SK-N-SH treated with all-trans-retinoic acid at 6 μM for 48 hours (cell line): ENCODE measurements at regions not wholly inside any gene's neighbourhood (a gene's known extent, or its start where the extent isn't known, plus 50 kb on each side); places are given as distances from the start of the nearest gene placed in this dataset.

Experiments
- ATAC-seq: fragments of 200-7000 bp; cut with Tn5 transposase; 3 replicates; pipeline ENCODE4 v1.9.1; 2020; ENCODE audit warnings: mild to moderate bottlenecking, moderate library complexity
- ARNTL ChIP-seq: fragments of 450-650 bp; formaldehyde crosslinking; IDR thresholded peaks from 2 replicates; pipeline ENCODE4 v1.5.0; 2020; ENCODE audit warnings: low read depth, mild to moderate bottlenecking, moderate library complexity, borderline replicate concordance
- BACH2 ChIP-seq: fragments of 250-450 bp; sonication (Bioruptor Pico); IDR thresholded peaks from 2 replicates; pipeline ENCODE4 v1.9.0; 2021; ENCODE audit warnings: mild to moderate bottlenecking, borderline replicate concordance
- CREB5 ChIP-seq: fragments of 250-450 bp; sonication (Bioruptor Pico); IDR thresholded peaks from 2 replicates; pipeline ENCODE4 v1.5.1; 2020; ENCODE audit warnings: low read depth, mild to moderate bottlenecking, moderate library complexity
- CSDC2 ChIP-seq: fragments of 250-450 bp; sonication (Bioruptor Pico); IDR thresholded peaks from 2 replicates; pipeline ENCODE4 v1.5.0; 2020; ENCODE audit warnings: mild to moderate bottlenecking, moderate library complexity
- CSRNP3 ChIP-seq: fragments of 250-450 bp; sonication (Bioruptor Pico); IDR thresholded peaks from 2 replicates; pipeline ENCODE4 v1.5.1; 2021; ENCODE audit warnings: mild to moderate bottlenecking, moderate library complexity
- ESRRG ChIP-seq: fragments of 250-450 bp; sonication (Bioruptor Pico); IDR thresholded peaks from 2 replicates; pipeline ENCODE4 v1.6.1; 2021; ENCODE audit warnings: mild to moderate bottlenecking
- GLIS3 ChIP-seq: fragments of 250-450 bp; sonication (Bioruptor Pico); IDR thresholded peaks from 2 replicates; pipeline ENCODE4 v1.5.0; 2020; ENCODE audit warnings: mild to moderate bottlenecking, moderate library complexity
- ISL1 ChIP-seq: fragments of 250-450 bp; sonication (Bioruptor Pico); IDR thresholded peaks from 2 replicates; pipeline ENCODE4 v2.1.2; 2022; ENCODE audit warnings: mild to moderate bottlenecking, moderate library complexity
- PPARA ChIP-seq: fragments of 250-450 bp; sonication (Bioruptor Pico); IDR thresholded peaks from 2 replicates; pipeline ENCODE4 v1.5.0; 2020; ENCODE audit warnings: mild to moderate bottlenecking, borderline replicate concordance
- RARB ChIP-seq: fragments of 250-450 bp; sonication (Bioruptor Pico); IDR thresholded peaks from 2 replicates; pipeline ENCODE4 v1.8.0; 2021; ENCODE audit warnings: mild to moderate bottlenecking, moderate library complexity
- SNAI2 ChIP-seq: fragments of 250-450 bp; sonication (Bioruptor Pico); IDR thresholded peaks from 2 replicates; pipeline ENCODE4 v1.5.0; 2020; ENCODE audit warnings: mild to moderate bottlenecking, moderate library complexity
- TCF4 ChIP-seq: fragments of 250-450 bp; sonication (Bioruptor Pico); IDR thresholded peaks from 2 replicates; pipeline ENCODE4 v1.8.0; 2021; ENCODE audit warnings: mild to moderate bottlenecking, moderate library complexity, borderline replicate concordance
- TOX ChIP-seq: fragments of 250-450 bp; sonication (Bioruptor Pico); IDR thresholded peaks from 2 replicates; pipeline ENCODE4 v1.8.0; 2021; ENCODE audit warnings: mild to moderate bottlenecking, moderate library complexity, borderline replicate concordance
- ZC3H10 ChIP-seq: fragments of 250-450 bp; sonication (Bioruptor Pico); IDR thresholded peaks from 2 replicates; pipeline ENCODE4 v1.5.1; 2021; ENCODE audit warnings: mild to moderate bottlenecking, moderate library complexity
- ZFP3 ChIP-seq: fragments of 250-450 bp; sonication (Bioruptor Pico); IDR thresholded peaks from 2 replicates; pipeline ENCODE4 v1.5.0; 2020; ENCODE audit warnings: mild to moderate bottlenecking, moderate library complexity
- ZFP30 ChIP-seq: fragments of 450-650 bp; formaldehyde crosslinking; IDR thresholded peaks from 2 replicates; pipeline ENCODE4 v1.5.0; 2022; ENCODE audit warnings: mild to moderate bottlenecking, moderate library complexity
- ZNF565 ChIP-seq: fragments of 450-650 bp; formaldehyde crosslinking; conservative IDR thresholded peaks from 2 replicates; pipeline ENCODE4 v1.5.0; 2020; ENCODE audit warnings: low read depth, mild to moderate bottlenecking, moderate library complexity
- ZNF70 ChIP-seq: fragments of 450-650 bp; formaldehyde crosslinking; IDR thresholded peaks from 2 replicates; pipeline ENCODE4 v1.5.0; 2020; ENCODE audit warnings: mild to moderate bottlenecking, moderate library complexity
- ZNF8 ChIP-seq: fragments of 450-650 bp; formaldehyde crosslinking; IDR thresholded peaks from 2 replicates; pipeline ENCODE4 v1.5.0; 2020; ENCODE audit warnings: mild to moderate bottlenecking, moderate library complexity
- TF ChIP-seq, protein P1 (sequence below): fragments of 250-450 bp; sonication (Bioruptor Pico); IDR thresholded peaks from 2 replicates; pipeline ENCODE4 v1.8.0; 2021; ENCODE audit warnings: low read depth, mild to moderate bottlenecking, moderate library complexity, borderline replicate concordance
- TF ChIP-seq, protein P2 (sequence below): fragments of 250-450 bp; sonication (Bioruptor Pico); IDR thresholded peaks from 2 replicates; pipeline ENCODE4 v1.8.0; 2020; ENCODE audit warnings: mild to moderate bottlenecking, moderate library complexity, borderline replicate concordance
- TF ChIP-seq, protein P3 (sequence below): fragments of 250-450 bp; sonication (Bioruptor Pico); IDR thresholded peaks from 2 replicates; pipeline ENCODE4 v1.5.0; 2020; ENCODE audit warnings: mild to moderate bottlenecking, moderate library complexity

- no peak for TF ChIP-seq CSDC2 (CRISPR knock-in tag)
- TF ChIP-seq RARB (CRISPR knock-in tag): no peak
- TF ChIP-seq ZC3H10 (CRISPR knock-in tag): no peak
- TF ChIP-seq, protein P1, sequence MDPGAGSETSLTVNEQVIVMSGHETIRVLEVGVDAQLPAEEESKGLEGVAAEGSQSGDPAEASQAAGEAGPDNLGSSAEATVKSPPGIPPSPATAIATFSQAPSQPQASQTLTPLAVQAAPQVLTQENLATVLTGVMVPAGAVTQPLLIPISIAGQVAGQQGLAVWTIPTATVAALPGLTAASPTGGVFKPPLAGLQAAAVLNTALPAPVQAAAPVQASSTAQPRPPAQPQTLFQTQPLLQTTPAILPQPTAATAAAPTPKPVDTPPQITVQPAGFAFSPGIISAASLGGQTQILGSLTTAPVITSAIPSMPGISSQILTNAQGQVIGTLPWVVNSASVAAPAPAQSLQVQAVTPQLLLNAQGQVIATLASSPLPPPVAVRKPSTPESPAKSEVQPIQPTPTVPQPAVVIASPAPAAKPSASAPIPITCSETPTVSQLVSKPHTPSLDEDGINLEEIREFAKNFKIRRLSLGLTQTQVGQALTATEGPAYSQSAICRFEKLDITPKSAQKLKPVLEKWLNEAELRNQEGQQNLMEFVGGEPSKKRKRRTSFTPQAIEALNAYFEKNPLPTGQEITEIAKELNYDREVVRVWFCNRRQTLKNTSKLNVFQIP: no peak
- no peak for TF ChIP-seq TCF4
- no peak for TF ChIP-seq ESRRG (CRISPR knock-in tag)
- no peak for TF ChIP-seq ZNF565 (CRISPR knock-in tag)
- TF ChIP-seq GLIS3 (CRISPR knock-in tag): no peak
- TF ChIP-seq ISL1: no peak
- no peak for TF ChIP-seq CREB5 (CRISPR knock-in tag)
- TF ChIP-seq ZNF70 (CRISPR knock-in tag): no peak
- TF ChIP-seq, protein P2, sequence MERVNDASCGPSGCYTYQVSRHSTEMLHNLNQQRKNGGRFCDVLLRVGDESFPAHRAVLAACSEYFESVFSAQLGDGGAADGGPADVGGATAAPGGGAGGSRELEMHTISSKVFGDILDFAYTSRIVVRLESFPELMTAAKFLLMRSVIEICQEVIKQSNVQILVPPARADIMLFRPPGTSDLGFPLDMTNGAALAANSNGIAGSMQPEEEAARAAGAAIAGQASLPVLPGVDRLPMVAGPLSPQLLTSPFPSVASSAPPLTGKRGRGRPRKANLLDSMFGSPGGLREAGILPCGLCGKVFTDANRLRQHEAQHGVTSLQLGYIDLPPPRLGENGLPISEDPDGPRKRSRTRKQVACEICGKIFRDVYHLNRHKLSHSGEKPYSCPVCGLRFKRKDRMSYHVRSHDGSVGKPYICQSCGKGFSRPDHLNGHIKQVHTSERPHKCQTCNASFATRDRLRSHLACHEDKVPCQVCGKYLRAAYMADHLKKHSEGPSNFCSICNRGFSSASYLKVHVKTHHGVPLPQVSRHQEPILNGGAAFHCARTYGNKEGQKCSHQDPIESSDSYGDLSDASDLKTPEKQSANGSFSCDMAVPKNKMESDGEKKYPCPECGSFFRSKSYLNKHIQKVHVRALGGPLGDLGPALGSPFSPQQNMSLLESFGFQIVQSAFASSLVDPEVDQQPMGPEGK: no peak
- no peak for TF ChIP-seq CSRNP3 (CRISPR knock-in tag)
- TF ChIP-seq BACH2 (CRISPR knock-in tag): no peak
- no peak for ATAC-seq
Observed at GRCh38 chr12:85681333-85681732, 154.9 kb downstream of the RASSF9 start.

DNA sequence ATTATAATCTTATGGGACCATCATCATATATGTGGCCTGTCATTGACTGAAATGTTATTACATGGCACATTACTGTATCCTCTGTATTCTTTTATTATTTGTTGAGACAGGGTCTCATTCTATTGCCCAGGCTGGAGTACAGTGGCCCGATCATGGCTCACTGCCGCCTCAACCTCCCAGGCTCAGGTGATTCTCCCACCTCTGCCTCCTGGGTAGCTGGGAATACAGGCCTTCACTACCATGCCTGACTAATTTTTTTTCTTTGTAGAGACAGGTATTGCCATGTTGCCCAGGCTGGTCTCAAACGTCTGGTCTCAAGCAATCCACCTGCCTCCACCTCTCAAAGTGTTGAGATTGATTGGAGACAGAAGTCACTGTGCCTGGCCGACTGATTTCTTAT lies 153.2 kb downstream of the RASSF9 start:
- TF ChIP-seq ESRRG (CRISPR knock-in tag) (no peak), ZNF70 (CRISPR knock-in tag) (no peak), CSDC2 (CRISPR knock-in tag) (no peak), CREB5 (CRISPR knock-in tag) (no peak), GLIS3 (CRISPR knock-in tag) (no peak), ZFP3 (no peak), PPARA (CRISPR knock-in tag) (no peak), TCF4 (no peak), SNAI2 (CRISPR knock-in tag) (no peak), BACH2 (CRISPR knock-in tag) (no peak), ARNTL (CRISPR knock-in tag) (no peak), ZFP30 (CRISPR knock-in tag) (no peak), ZNF8 (no peak), ZNF565 (CRISPR knock-in tag) (no peak), RARB (CRISPR knock-in tag) (no peak), TOX (CRISPR knock-in tag) (no peak), ZC3H10 (CRISPR knock-in tag) (no peak)
- TF ChIP-seq, protein P2: no peak
- TF ChIP-seq, protein P3, sequence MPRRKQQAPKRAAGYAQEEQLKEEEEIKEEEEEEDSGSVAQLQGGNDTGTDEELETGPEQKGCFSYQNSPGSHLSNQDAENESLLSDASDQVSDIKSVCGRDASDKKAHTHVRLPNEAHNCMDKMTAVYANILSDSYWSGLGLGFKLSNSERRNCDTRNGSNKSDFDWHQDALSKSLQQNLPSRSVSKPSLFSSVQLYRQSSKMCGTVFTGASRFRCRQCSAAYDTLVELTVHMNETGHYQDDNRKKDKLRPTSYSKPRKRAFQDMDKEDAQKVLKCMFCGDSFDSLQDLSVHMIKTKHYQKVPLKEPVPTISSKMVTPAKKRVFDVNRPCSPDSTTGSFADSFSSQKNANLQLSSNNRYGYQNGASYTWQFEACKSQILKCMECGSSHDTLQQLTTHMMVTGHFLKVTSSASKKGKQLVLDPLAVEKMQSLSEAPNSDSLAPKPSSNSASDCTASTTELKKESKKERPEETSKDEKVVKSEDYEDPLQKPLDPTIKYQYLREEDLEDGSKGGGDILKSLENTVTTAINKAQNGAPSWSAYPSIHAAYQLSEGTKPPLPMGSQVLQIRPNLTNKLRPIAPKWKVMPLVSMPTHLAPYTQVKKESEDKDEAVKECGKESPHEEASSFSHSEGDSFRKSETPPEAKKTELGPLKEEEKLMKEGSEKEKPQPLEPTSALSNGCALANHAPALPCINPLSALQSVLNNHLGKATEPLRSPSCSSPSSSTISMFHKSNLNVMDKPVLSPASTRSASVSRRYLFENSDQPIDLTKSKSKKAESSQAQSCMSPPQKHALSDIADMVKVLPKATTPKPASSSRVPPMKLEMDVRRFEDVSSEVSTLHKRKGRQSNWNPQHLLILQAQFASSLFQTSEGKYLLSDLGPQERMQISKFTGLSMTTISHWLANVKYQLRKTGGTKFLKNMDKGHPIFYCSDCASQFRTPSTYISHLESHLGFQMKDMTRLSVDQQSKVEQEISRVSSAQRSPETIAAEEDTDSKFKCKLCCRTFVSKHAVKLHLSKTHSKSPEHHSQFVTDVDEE: no peak
- TF ChIP-seq, protein P1: no peak
- TF ChIP-seq, all 23 proteins: peak for 0
- ATAC-seq: no peak
